KMS-11 (cell line): ENCODE measurements at regions not wholly inside any gene's neighbourhood (a gene's known extent, or its start where the extent isn't known, plus 50 kb on each side); places are given as distances from the start of the nearest gene placed in this dataset.

Experiments used
- H2AFZ ChIP-seq: fragments of 200-600 bp; sonication (generic); 2 replicates; pipeline ENCODE4 v1.6.1; 2016; ENCODE audit warnings: antibody characterized with exemption, mixed run types, low read depth
- H3K27ac ChIP-seq: fragments of 200-600 bp; sonication (generic); 2 replicates; pipeline ENCODE4 v1.6.1; 2016; ENCODE audit warnings: mild to moderate bottlenecking, mixed run types
- H3K27me3 ChIP-seq: fragments of 200-600 bp; sonication (generic); 2 replicates; pipeline ENCODE4 v1.6.1; 2017; ENCODE audit warnings: mild to moderate bottlenecking, low read depth, mixed run types, moderate library complexity; ENCODE audit not compliant: insufficient read depth
- H3K36me3 ChIP-seq: fragments of 200-600 bp; sonication (generic); 2 replicates; pipeline ENCODE4 v1.6.1; 2017; ENCODE audit warnings: mild to moderate bottlenecking, mixed run types; ENCODE audit not compliant: insufficient read depth
- H3K4me1 ChIP-seq: fragments of 200-600 bp; sonication (generic); 2 replicates; pipeline ENCODE4 v1.6.1; 2016; ENCODE audit warnings: mild to moderate bottlenecking, low read depth, mixed run types; ENCODE audit not compliant: poor library complexity, severe bottlenecking
- H3K4me2 ChIP-seq: fragments of 200-600 bp; sonication (generic); 2 replicates; pipeline ENCODE4 v1.7.0; 2016; ENCODE audit warnings: mild to moderate bottlenecking, mixed run types
- H3K4me3 ChIP-seq: fragments of 200-600 bp; sonication (generic); IDR thresholded peaks from 2 replicates; pipeline ENCODE4 v1.6.1; 2017; ENCODE audit warnings: low read depth, low read length, mixed read lengths; ENCODE audit not compliant: insufficient read depth
- H3K79me2 ChIP-seq: fragments of 200-600 bp; sonication (generic); 2 replicates; pipeline ENCODE4 v1.6.1; 2016; ENCODE audit warnings: low read depth, mixed run types; ENCODE audit not compliant: insufficient read depth
- H3K9ac ChIP-seq: fragments of 200-600 bp; sonication (generic); 2 replicates; pipeline ENCODE4 v1.6.1; 2016; ENCODE audit warnings: mild to moderate bottlenecking, mixed run types
- H4K20me1 ChIP-seq: fragments of 200-600 bp; sonication (generic); 2 replicates; pipeline ENCODE4 v1.6.1; 2016; ENCODE audit warnings: mild to moderate bottlenecking, mixed run types; ENCODE audit not compliant: insufficient read depth
- TF ChIP-seq, protein P1 (sequence below): fragments of 200-600 bp; sonication (generic); conservative IDR thresholded peaks from 2 replicates; pipeline ENCODE4 v1.6.1; 2017; ENCODE audit warnings: low read depth, mild to moderate bottlenecking, antibody characterized with exemption, low read length, moderate library complexity, mixed read lengths

DNA sequence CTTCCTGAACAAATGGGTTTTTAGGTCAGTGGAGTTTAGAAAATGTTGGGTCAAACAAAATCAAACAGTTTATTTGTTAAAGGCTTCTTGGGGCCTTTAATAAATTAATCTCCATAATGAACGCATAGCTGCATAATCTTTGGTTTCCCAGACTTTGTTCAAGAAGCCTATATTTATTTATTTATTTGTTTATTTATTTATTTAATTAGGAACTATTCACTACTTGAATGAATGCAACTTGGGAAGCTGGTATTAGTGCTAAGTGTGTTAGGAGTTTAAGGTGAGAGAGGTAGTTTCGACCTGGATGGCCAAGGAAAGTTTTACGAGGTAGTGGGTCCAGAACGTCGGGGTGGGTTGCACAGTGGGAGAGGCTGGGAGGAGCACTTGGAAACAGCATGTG, 281.9 kb upstream of the C2CD4B start:
- TF ChIP-seq, protein P1, sequence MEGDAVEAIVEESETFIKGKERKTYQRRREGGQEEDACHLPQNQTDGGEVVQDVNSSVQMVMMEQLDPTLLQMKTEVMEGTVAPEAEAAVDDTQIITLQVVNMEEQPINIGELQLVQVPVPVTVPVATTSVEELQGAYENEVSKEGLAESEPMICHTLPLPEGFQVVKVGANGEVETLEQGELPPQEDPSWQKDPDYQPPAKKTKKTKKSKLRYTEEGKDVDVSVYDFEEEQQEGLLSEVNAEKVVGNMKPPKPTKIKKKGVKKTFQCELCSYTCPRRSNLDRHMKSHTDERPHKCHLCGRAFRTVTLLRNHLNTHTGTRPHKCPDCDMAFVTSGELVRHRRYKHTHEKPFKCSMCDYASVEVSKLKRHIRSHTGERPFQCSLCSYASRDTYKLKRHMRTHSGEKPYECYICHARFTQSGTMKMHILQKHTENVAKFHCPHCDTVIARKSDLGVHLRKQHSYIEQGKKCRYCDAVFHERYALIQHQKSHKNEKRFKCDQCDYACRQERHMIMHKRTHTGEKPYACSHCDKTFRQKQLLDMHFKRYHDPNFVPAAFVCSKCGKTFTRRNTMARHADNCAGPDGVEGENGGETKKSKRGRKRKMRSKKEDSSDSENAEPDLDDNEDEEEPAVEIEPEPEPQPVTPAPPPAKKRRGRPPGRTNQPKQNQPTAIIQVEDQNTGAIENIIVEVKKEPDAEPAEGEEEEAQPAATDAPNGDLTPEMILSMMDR: no peak
- Histone ChIP-seq H3K4me2 (no peak overlapping the region), H3K79me2 (no peaks in the 10 kb centered on the region)

DNA sequence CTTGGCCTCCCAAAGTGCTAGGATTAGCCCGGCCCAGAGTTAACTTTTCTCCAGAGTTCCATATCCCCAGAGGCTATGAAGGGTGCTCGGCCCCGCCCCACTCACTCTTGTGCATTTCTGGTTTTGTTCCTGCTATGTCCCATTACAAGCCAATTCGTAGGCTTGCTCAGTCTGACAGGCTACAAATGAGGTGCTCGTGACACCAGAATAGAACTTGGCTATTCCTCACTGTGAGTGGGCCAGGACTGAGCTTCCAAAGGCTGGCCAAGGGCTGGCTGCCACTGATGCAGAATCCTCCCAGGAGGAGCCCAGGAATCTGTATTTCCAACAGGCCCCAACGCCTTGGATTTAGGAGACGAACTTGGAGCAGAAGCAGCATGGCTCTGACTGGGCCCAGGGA, 282.7 kb upstream of the C2CD4B start:
- H3K4me3 ChIP-seq: no peak overlapping the region
- no peak overlapping the region for H2AFZ ChIP-seq
- TF ChIP-seq, protein P1: no peak
- no peaks in the 10 kb centered on the region for H3K4me1 ChIP-seq
- no peaks in the 10 kb centered on the region for H3K36me3 ChIP-seq
- no peak overlapping the region for H3K27ac ChIP-seq
- no peak overlapping the region for H3K9ac ChIP-seq
- H3K4me2 ChIP-seq: no peak overlapping the region
- no peaks in the 10 kb centered on the region for H3K27me3 ChIP-seq
- no peaks in the 10 kb centered on the region for H3K79me2 ChIP-seq
- no peaks in the 10 kb centered on the region for H4K20me1 ChIP-seq

More for the DNA sequence above, 281.9 kb upstream of the C2CD4B start:
- Histone ChIP-seq H3K27me3 (no peaks in the 10 kb centered on the region), H4K20me1 (no peaks in the 10 kb centered on the region), H2AFZ (no peak overlapping the region), H3K9ac (no peak overlapping the region), H3K4me1 (no peaks in the 10 kb centered on the region), H3K27ac (no peak overlapping the region), H3K4me3 (no peak overlapping the region), H3K36me3 (no peaks in the 10 kb centered on the region)

DNA sequence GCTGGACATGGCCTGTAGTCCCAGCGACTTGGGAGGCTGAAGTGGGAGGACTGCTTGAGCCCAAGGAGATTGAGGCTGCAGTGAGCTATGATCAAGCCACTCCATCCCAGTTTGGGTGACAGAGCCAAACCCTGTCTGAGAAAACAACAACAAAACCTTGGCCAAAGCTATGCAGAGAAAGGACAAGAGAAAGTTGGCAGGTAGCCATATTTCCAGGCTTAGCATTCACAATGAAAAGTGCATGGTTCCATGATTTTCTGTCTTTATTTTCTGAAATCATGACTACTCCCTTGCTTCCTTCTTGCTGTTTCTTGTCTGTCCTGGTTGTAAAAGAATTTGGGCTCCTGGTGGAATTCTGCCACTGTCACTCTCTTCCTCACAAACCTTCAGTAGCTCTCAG, 284.6 kb upstream of the C2CD4B start:
- H3K9ac ChIP-seq: no peak overlapping the region
- H4K20me1 ChIP-seq: no peaks in the 10 kb centered on the region
- no peak overlapping the region for H3K4me3 ChIP-seq
- no peak overlapping the region for H3K27ac ChIP-seq
- H3K4me2 ChIP-seq: no peak overlapping the region
- no peaks in the 10 kb centered on the region for H3K79me2 ChIP-seq
- H3K4me1 ChIP-seq: no peaks in the 10 kb centered on the region
- H2AFZ ChIP-seq: no peak overlapping the region
- no peaks in the 10 kb centered on the region for H3K36me3 ChIP-seq
- TF ChIP-seq, protein P1: no peak
- no peaks in the 10 kb centered on the region for H3K27me3 ChIP-seq

DNA sequence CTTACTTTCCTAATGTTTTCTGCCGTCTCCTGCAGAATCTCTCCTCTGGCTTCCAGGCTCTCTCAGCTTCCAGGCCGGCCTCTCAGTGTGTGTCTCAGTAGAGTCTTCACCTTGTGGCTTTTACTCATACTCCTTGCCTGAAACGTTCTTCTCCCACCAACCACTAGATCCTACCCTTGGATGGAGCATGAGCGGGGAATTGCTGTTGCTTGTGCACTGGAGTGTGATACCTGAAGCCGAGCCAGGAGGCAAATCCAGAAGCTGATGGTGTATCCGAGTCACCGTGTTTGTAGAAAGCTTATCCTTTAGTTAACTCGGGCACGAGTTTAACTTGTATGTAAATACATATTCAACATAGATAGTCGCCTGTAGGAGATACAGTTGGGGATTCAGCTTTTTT, 285.0 kb upstream of the C2CD4B start:
- TF ChIP-seq, protein P1: no peak
- no peak overlapping the region for H2AFZ ChIP-seq
- H3K4me3 ChIP-seq: no peak overlapping the region
- H3K79me2 ChIP-seq: no peaks in the 10 kb centered on the region
- H3K27ac ChIP-seq: no peak overlapping the region
- no peaks in the 10 kb centered on the region for H3K27me3 ChIP-seq
- H3K4me2 ChIP-seq: no peak overlapping the region
- no peaks in the 10 kb centered on the region for H3K36me3 ChIP-seq
- no peaks in the 10 kb centered on the region for H4K20me1 ChIP-seq
- no peaks in the 10 kb centered on the region for H3K4me1 ChIP-seq
- H3K9ac ChIP-seq: no peak overlapping the region
